ENCODE measurements at regions not wholly inside any gene's neighbourhood (a gene's known extent, or its start where the extent isn't known, plus 50 kb on each side); places are given as distances from the start of the nearest gene placed in this dataset.
"Not testable (repeated sequence)": the region's sequence is repeated elsewhere in the genome, so short reads cannot be mapped to it uniquely, and the experiment has no call there.

DNA sequence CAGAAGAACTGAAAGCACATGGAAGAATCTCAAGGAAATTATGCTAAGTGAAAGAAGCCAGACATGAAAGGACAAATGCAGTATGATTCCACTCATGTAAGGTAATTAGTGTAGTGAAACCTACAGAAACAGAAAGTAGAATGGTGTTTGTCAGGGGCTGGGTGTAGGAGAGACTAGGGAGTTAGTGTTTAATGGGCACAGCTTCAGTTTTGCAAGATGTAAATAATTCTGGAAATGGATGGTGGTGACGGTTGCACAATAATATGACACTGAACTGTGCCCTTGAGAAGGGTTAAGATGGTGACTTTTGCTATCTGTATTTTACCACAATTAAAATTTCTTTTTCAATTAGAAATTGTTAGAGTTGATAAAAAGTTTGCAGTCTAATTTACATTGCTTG, 157.3 kb upstream of the ADCY1 start:
- CTCF ChIA-PET: no interaction called here
- H3K27me3 Mint-ChIP-seq: no peaks in the 10 kb centered on the region
- H3K4me3 Mint-ChIP-seq: no peak overlapping the region
- H3K9me3 Mint-ChIP-seq: no peaks in the 10 kb centered on the region
- DNase-seq: no peak
- H3K27ac Mint-ChIP-seq: no peak overlapping the region
- H3K4me1 Mint-ChIP-seq: no peaks in the 10 kb centered on the region
- no peaks in the 10 kb centered on the region for H3K36me3 Mint-ChIP-seq

DNA sequence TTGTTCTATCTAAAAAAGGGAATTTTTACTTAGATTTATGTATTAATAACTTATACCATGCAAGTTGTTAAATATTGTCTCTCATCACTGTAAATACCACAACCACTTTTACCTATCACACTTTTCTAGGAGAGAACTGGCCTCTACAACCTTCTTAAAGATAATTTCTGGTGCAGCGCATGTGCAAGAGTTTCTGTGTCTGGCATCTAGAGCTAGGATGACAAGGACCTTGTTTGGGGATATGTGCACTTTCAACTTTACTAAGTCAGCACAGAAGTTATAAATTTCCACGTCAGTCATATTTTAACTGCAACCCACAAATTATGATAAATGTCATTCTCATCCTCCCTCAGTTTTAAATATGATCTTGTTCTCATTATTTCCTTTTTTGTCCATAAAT, 156.9 kb upstream of the ADCY1 start:
- H3K4me1 Mint-ChIP-seq: no peaks in the 10 kb centered on the region
- DNase-seq: no peak
- no peaks in the 10 kb centered on the region for H3K9me3 Mint-ChIP-seq
- no peak overlapping the region for H3K4me3 Mint-ChIP-seq
- CTCF ChIA-PET: no interaction called here
- no peak overlapping the region for H3K27ac Mint-ChIP-seq
- H3K27me3 Mint-ChIP-seq: no peaks in the 10 kb centered on the region
- no peaks in the 10 kb centered on the region for H3K36me3 Mint-ChIP-seq

GRCh38 chr7:45417735-45418134, 156.4 kb upstream of the ADCY1 start:
- no peak overlapping the region for H3K4me3 Mint-ChIP-seq
- CTCF ChIA-PET: no interaction called here
- no peaks in the 10 kb centered on the region for H3K36me3 Mint-ChIP-seq
- H3K27me3 Mint-ChIP-seq: no peaks in the 10 kb centered on the region
- no peaks in the 10 kb centered on the region for H3K9me3 Mint-ChIP-seq
- H3K27ac Mint-ChIP-seq: no peak overlapping the region
- no peak for DNase-seq
- H3K4me1 Mint-ChIP-seq: no peaks in the 10 kb centered on the region

- no peak overlapping the region for H3K27ac Mint-ChIP-seq
- CTCF ChIA-PET: no interaction called here
- H3K9me3 Mint-ChIP-seq: no peaks in the 10 kb centered on the region
- H3K4me1 Mint-ChIP-seq: no peaks in the 10 kb centered on the region
- no peak for DNase-seq
- no peaks in the 10 kb centered on the region for H3K27me3 Mint-ChIP-seq
- H3K4me3 Mint-ChIP-seq: no peak overlapping the region
- no peaks in the 10 kb centered on the region for H3K36me3 Mint-ChIP-seq
Measured at GRCh38 chr7:45420843-45421495, 153.2 kb upstream of the ADCY1 start.

GRCh38 chr7:45421806-45422205, 152.4 kb upstream of the ADCY1 start:
- CTCF ChIA-PET: no interaction called here
- Mint-ChIP-seq H3K27me3 (no peaks in the 10 kb centered on the region), H3K4me1 (no peaks in the 10 kb centered on the region), H3K4me3 (no peak overlapping the region), H3K36me3 (no peaks in the 10 kb centered on the region), H3K9me3 (no peaks in the 10 kb centered on the region), H3K27ac (no peak overlapping the region)
- DNase-seq: no peak

- H3K36me3 Mint-ChIP-seq: no peaks in the 10 kb centered on the region
- no peaks in the 10 kb centered on the region for H3K4me1 Mint-ChIP-seq
- H3K27ac Mint-ChIP-seq: no peak overlapping the region
- CTCF ChIA-PET: no interaction called here
- DNase-seq: no peak
- no peaks in the 10 kb centered on the region for H3K9me3 Mint-ChIP-seq
- H3K27me3 Mint-ChIP-seq: peaks cover 9% of the 10 kb centered on the region
- no peak overlapping the region for H3K4me3 Mint-ChIP-seq
Measured at GRCh38 chr7:45430397-45430796, 143.8 kb upstream of the ADCY1 start.

- H3K4me1 Mint-ChIP-seq: no peaks in the 10 kb centered on the region
- H3K9me3 Mint-ChIP-seq: no peaks in the 10 kb centered on the region
- CTCF ChIA-PET: no interaction called here
- no peak for DNase-seq
- H3K27ac Mint-ChIP-seq: no peak overlapping the region
- H3K27me3 Mint-ChIP-seq: peaks cover 13% of the 10 kb centered on the region
- no peak overlapping the region for H3K4me3 Mint-ChIP-seq
- no peaks in the 10 kb centered on the region for H3K36me3 Mint-ChIP-seq
Measured at GRCh38 chr7:45434167-45434784, 139.9 kb upstream of the ADCY1 start.

- no peaks in the 10 kb centered on the region for H3K9me3 Mint-ChIP-seq
- no peak for DNase-seq
- peaks cover 13% of the 10 kb centered on the region for H3K27me3 Mint-ChIP-seq
- CTCF ChIA-PET: no interaction called here
- H3K4me1 Mint-ChIP-seq: no peaks in the 10 kb centered on the region
- H3K4me3 Mint-ChIP-seq: no peak overlapping the region
- no peaks in the 10 kb centered on the region for H3K36me3 Mint-ChIP-seq
- no peak overlapping the region for H3K27ac Mint-ChIP-seq
Measured at GRCh38 chr7:45435131-45435530, 139.0 kb upstream of the ADCY1 start.

DNA sequence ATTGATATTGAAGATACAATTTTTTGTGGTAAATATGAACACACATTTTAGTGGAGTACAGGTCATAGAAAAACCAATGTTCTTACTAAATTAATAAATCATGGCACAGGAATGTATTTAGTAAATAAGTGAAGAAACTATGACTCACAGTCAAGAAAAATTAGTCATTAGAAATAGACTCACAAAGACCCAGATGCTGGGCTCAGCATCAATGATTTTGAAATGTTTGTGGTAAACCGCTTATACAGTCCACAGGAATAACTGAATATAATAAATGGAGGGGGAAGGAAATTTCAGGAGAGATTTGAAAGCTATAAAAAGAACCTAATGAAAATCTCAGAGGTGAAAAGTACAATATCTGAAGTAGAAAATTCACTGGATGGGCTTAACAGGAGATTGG, 138.3 kb upstream of the ADCY1 start:
- Mint-ChIP-seq H3K4me1 (no peaks in the 10 kb centered on the region), H3K27me3 (peaks cover 13% of the 10 kb centered on the region), H3K9me3 (no peaks in the 10 kb centered on the region), H3K27ac (no peak overlapping the region), H3K4me3 (no peak overlapping the region), H3K36me3 (no peaks in the 10 kb centered on the region)
- CTCF ChIA-PET: no interaction called here
- no peak for DNase-seq

- DNase-seq, H3K27ac Mint-ChIP-seq, H3K4me3 Mint-ChIP-seq, H3K27me3 Mint-ChIP-seq, H3K9me3 Mint-ChIP-seq, H3K36me3 Mint-ChIP-seq, H3K4me1 Mint-ChIP-seq, CTCF ChIA-PET: not testable (repeated sequence)
Measured at GRCh38 chr7:45440776-45441175, 133.4 kb upstream of the ADCY1 start.

DNA sequence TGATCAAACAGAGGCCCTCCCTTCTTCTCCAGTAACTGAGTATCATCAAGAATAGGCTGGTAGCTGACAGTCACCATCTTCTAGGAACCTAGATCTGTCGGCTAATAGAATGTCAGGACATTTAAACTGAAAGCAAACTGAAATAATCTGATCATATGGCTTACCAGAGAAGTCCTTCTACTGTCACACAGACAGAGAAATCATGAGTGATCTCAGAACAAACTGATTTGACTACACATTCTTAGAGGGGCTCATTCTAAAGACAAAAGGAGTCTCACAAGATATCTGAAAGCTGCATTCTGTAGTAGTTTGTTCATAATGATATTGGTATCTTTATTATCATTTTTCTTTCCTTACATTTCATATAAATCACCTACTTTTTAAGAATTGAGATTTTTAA, 130.9 kb upstream of the ADCY1 start:
- H3K27ac Mint-ChIP-seq: no peak overlapping the region
- no peaks in the 10 kb centered on the region for H3K4me1 Mint-ChIP-seq
- peaks cover 4% of the 10 kb centered on the region for H3K27me3 Mint-ChIP-seq
- DNase-seq: no peak
- CTCF ChIA-PET: no interaction called here
- no peaks in the 10 kb centered on the region for H3K36me3 Mint-ChIP-seq
- H3K9me3 Mint-ChIP-seq: no peaks in the 10 kb centered on the region
- no peak overlapping the region for H3K4me3 Mint-ChIP-seq

DNA sequence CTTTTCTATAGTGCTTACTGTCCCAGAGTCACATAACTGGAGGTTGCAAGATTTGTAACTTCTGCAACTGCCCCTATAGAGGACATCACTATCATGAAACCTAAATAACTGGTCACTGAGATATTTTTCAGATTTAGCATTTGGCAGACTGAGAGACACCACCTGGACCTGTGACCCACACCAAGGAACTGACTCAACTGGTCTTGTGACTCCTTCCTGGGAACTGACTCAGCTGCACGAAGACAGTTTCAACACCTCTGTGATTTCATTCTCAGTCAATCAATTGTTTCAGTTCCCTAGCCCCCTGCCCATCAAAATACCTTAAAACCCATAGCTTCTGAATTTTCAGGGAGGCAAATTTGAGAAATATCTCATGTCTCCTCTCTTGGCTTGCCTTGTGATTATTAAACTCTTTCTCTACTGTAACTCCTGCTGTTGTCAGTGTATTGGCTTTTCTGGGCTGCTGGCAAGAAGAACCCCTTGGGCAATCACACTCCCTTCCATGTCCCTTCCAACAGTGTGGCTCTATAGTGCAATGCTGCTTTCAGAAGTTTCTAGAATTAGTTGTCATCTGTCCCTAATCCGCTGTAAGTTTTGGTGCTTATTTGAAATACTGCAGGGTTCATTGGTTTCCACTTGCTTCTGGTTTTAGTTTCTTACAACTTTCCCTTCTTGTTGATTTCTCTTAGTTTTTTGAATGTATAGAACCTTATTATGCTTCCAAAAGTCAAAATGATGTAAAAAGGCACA, 127.8 kb upstream of the ADCY1 start:
- H3K27ac Mint-ChIP-seq: no peak overlapping the region
- DNase-seq: no peak
- H3K9me3 Mint-ChIP-seq: no peaks in the 10 kb centered on the region
- CTCF ChIA-PET: no interaction called here
- no peaks in the 10 kb centered on the region for H3K4me1 Mint-ChIP-seq
- no peaks in the 10 kb centered on the region for H3K27me3 Mint-ChIP-seq
- no peak overlapping the region for H3K4me3 Mint-ChIP-seq
- H3K36me3 Mint-ChIP-seq: no peaks in the 10 kb centered on the region

GRCh38 chr7:45447296-45447695, 126.9 kb upstream of the ADCY1 start:
- Mint-ChIP-seq H3K27me3 (no peaks in the 10 kb centered on the region), H3K9me3 (no peaks in the 10 kb centered on the region), H3K4me1 (no peaks in the 10 kb centered on the region), H3K27ac (no peak overlapping the region), H3K4me3 (no peak overlapping the region), H3K36me3 (no peaks in the 10 kb centered on the region)
- no peak for DNase-seq
- CTCF ChIA-PET: interaction anchor here (0.6 kb wide), 1 partner anchor 332 kb away, joined by 4 read pairs; no protein-coding TSS in a partner anchor

DNA sequence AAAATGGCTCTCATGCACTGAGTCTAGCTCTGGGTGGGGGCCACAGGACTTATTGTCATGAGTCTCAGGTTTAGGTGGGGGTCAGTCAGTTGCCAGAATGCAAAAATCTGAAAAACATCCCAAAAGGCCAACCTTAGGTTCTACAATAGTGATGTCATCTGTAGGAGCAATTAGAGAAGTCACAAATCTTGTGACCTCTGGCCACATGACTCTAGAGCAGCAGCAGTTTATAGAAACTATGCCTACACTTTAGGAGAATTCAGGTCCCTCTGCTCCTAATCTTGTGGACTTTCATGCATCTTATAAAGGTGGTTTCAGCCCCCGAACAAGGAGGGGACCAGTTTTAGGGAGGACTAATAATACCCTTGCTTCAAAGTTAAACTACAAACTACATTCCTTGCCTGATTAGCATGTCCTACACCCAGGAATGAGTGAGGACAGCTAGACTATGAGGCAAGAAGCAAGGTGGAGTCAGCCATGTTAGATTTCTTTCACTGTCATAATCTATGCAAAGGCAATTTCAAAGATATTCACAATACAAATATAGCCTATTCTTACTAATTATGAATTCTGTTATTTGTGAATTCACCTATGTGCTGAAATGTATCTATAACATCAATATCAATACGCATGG, 123.5 kb upstream of the ADCY1 start:
- H3K4me3 Mint-ChIP-seq: no peak overlapping the region
- DNase-seq: no peak
- CTCF ChIA-PET: no interaction called here
- H3K27me3 Mint-ChIP-seq: peaks cover 5% of the 10 kb centered on the region
- H3K9me3 Mint-ChIP-seq: no peaks in the 10 kb centered on the region
- no peak overlapping the region for H3K27ac Mint-ChIP-seq
- H3K4me1 Mint-ChIP-seq: no peaks in the 10 kb centered on the region
- H3K36me3 Mint-ChIP-seq: no peaks in the 10 kb centered on the region
